Spleen (tissue), 11 donors: ENCODE measurements at regions not wholly inside any gene's neighbourhood (a gene's known extent, or its start where the extent isn't known, plus 50 kb on each side); places are given as distances from the start of the nearest gene placed in this dataset.

Source experiments
- DNase-seq: peaks from one replicate; pipeline ENCODE4 v3.0.0-alpha.2; 2020
- H3K27ac ChIP-seq, 8 donors: fragments of 200-600 bp; sonication (generic) in 7 of 8; 1 replicate in 4 of 8; 2 replicates in 4 of 8; pipeline versions ENCODE4 v1.5.0 to v1.8.0; 2016 to 2021; ENCODE audit warnings: inconsistent platforms in 4 of 8, mild to moderate bottlenecking in 4 of 8, moderate library complexity in 1 of 8
- H3K27me3 ChIP-seq, 7 donors: fragments of 200-600 bp; sonication (generic) in 6 of 7; replicated peaks in 1 of 7; 1 replicate in 4 of 7; 2 replicates in 3 of 7; pipeline versions ENCODE4 v1.5.0 to v1.8.0; 2016 to 2021; ENCODE audit warnings: inconsistent platforms in 3 of 7, mild to moderate bottlenecking in 1 of 7
- H3K36me3 ChIP-seq, 6 donors: fragments of 200-600 bp; sonication (generic) in 5 of 6; 1 replicate in 4 of 6; 2 replicates in 2 of 6; pipeline versions ENCODE4 v1.5.0 to v1.8.0; 2016 to 2021; ENCODE audit warnings: inconsistent platforms in 2 of 6
- H3K4me1 ChIP-seq, 6 donors: fragments of 200-600 bp; sonication (generic) in 5 of 6; 1 replicate in 3 of 6; 2 replicates in 3 of 6; pipeline versions ENCODE4 v1.5.0 to v1.8.0; 2016 to 2021; ENCODE audit warnings: inconsistent platforms in 3 of 6
- H3K4me3 ChIP-seq, 8 donors: fragments of 200-600 bp; sonication (generic) in 7 of 8; 1 replicate in 4 of 8; 2 replicates in 4 of 8; pipeline versions ENCODE4 v1.5.0 to v1.8.0; 2016 to 2021; ENCODE audit warnings: inconsistent platforms in 4 of 8, mild to moderate bottlenecking in 4 of 8, moderate library complexity in 2 of 8
- H3K9me3 ChIP-seq, 8 donors: fragments of 200-600 bp; sonication (generic) in 7 of 8; 1 replicate in 4 of 8; 2 replicates in 4 of 8; pipeline versions ENCODE4 v1.5.0 to v1.8.0; 2016 to 2021; ENCODE audit warnings: inconsistent platforms in 4 of 8
- POLR2A ChIP-seq, 3 donors: fragments of 450-650 bp; IDR thresholded peaks; one replicate each; pipeline ENCODE4 v1.5.1; 2017; ENCODE audit warnings: antibody characterized with exemption in 3 of 3, mild to moderate bottlenecking in 1 of 3
- POLR2AphosphoS5 ChIP-seq, 3 donors: sonication (generic); formaldehyde crosslinking; IDR thresholded peaks; one replicate each; pipeline ENCODE4 v1.5.1; 2017; ENCODE audit warnings: antibody characterized with exemption in 3 of 3
- WGBS, 5 donors: extraction: QIAGEN DNeasy Blood & Tissue Kit in 3 of 5; methylation state at CpG; one replicate each; pipeline versions ENCODE4 v1.1.5 to v1.1.7; 2013 to 2018; 5-methylcytosine and 5-hydroxymethylcytosine counted together
- intact Hi-C: fragments of 100-400 bp; cut with DNase I; formaldehyde crosslinking; loops from one replicate; pipeline ENCODE4 v1.15.0; 2023; ENCODE audit warnings: low total_unique reads
- TF ChIP-seq, protein P1 (sequence below), 11 experiments: fragments of 200-600 bp in 7 of 11; fragments of 450-650 bp in 4 of 11; sonication (generic) in 4 of 11; IDR thresholded peaks in 8 of 11; conservative IDR thresholded peaks in 3 of 11; 1 replicate in 7 of 11; 2 replicates in 4 of 11; pipeline versions ENCODE4 v1.4.0 to v1.8.0; 2016 to 2021; ENCODE audit warnings: antibody characterized with exemption in 11 of 11, inconsistent platforms in 4 of 11, mild to moderate bottlenecking in 1 of 11
- donor health status: healthy with polysubstance abuse.
- donor health status: DM: no; HTN: no; CAD: no; lungs with moderate emphysema.
- donor health status: DM: no; HTN: no; CAD: no.
- donor health status: Bipolar disorder and iron deficiency.
- donor health status: healthy.
- donor health status: DM: no; HTN: no; CAD: no.
- donor health status: DM: yes; HTN: yes; CAD: no.

DNA sequence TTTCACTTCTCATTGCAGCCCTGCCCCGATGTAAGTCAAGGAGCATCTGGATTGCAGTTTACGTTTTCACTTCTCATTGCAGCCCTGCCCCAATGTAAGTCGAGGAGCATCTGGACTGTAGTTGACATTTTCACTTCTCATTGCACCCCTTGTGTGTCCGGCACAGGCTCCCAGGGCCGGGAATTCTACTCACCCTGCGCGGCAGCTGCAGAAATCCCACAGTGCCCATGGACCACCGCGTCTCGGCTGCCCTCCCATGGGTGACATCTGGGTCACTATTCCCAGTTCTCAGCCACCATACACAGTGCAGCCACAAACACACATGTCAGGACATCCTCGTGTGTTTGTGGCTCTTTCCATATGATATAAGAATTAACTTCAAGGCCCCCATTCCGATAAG, 378.5 kb downstream of the ADGRD1 start:
- TF ChIP-seq, protein P1, sequence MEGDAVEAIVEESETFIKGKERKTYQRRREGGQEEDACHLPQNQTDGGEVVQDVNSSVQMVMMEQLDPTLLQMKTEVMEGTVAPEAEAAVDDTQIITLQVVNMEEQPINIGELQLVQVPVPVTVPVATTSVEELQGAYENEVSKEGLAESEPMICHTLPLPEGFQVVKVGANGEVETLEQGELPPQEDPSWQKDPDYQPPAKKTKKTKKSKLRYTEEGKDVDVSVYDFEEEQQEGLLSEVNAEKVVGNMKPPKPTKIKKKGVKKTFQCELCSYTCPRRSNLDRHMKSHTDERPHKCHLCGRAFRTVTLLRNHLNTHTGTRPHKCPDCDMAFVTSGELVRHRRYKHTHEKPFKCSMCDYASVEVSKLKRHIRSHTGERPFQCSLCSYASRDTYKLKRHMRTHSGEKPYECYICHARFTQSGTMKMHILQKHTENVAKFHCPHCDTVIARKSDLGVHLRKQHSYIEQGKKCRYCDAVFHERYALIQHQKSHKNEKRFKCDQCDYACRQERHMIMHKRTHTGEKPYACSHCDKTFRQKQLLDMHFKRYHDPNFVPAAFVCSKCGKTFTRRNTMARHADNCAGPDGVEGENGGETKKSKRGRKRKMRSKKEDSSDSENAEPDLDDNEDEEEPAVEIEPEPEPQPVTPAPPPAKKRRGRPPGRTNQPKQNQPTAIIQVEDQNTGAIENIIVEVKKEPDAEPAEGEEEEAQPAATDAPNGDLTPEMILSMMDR (IDR thresholded peaks at IDR 0.05 in 8 of 11, conservative IDR thresholded peaks at IDR 0.05 in 3 of 11), result no peak
- TF ChIP-seq POLR2A (IDR thresholded peaks at IDR 0.05), result no peak
- TF ChIP-seq POLR2AphosphoS5 (IDR thresholded peaks at IDR 0.05), result no peak
- DNase-seq, result no peak
- Histone ChIP-seq H3K4me3 (no peak overlapping the region), H3K4me1 (no peaks in the 10 kb centered on the region), H3K9me3 (peaks cover 0 to 6% (median 0%) of the 10 kb centered on the region in 8 donors), H3K27ac (no peak overlapping the region), H3K27me3 (peaks cover 0 to 12% (median 0%) of the 10 kb centered on the region in 7 donors), H3K36me3 (no peaks in the 10 kb centered on the region)
- 71 to 86% (median 81%) methylated on average over 12 of the region's 12 CpGs for WGBS, 5 donors
- intact Hi-C loops, result no loop called here

DNA sequence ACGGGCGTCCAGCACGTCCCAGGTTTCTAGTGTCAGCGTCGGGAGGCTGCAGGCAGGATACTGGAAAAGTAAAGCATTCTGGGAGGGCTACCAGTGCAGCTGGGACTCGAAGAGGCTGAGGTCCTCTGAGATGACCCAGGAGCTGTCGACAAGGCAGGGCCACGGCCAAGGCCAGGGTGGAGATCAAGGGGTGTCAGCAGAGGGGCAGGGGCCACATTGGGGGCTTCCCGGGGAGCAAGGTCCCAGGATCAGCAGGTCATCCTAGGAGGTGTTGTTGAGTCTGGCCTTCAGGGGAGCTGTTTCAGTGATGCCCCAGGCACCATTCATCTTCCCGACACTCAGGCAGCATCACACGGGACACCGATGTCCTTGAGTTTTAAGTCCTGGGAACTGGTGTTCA, 377.8 kb upstream of the SFSWAP start:
- intact Hi-C loops, result no loop called here
- Histone ChIP-seq H3K27me3 (peaks cover 0 to 6% (median 0%) of the 10 kb centered on the region in 7 donors), H3K27ac (no peak overlapping the region), H3K9me3 (peaks cover 0 to 6% (median 0%) of the 10 kb centered on the region in 8 donors), H3K36me3 (no peaks in the 10 kb centered on the region), H3K4me1 (no peaks in the 10 kb centered on the region), H3K4me3 (no peak overlapping the region)
- TF ChIP-seq, protein P1 (IDR thresholded peaks at IDR 0.05 in 8 of 11, conservative IDR thresholded peaks at IDR 0.05 in 3 of 11), result no peak
- TF ChIP-seq POLR2A (IDR thresholded peaks at IDR 0.05), result no peak
- no peak for TF ChIP-seq POLR2AphosphoS5 (IDR thresholded peaks at IDR 0.05)
- DNase-seq, result no peak
- WGBS, 5 donors, result 74 to 86% (median 77%) methylated on average over 11 to 12 of the region's 12 CpGs

DNA sequence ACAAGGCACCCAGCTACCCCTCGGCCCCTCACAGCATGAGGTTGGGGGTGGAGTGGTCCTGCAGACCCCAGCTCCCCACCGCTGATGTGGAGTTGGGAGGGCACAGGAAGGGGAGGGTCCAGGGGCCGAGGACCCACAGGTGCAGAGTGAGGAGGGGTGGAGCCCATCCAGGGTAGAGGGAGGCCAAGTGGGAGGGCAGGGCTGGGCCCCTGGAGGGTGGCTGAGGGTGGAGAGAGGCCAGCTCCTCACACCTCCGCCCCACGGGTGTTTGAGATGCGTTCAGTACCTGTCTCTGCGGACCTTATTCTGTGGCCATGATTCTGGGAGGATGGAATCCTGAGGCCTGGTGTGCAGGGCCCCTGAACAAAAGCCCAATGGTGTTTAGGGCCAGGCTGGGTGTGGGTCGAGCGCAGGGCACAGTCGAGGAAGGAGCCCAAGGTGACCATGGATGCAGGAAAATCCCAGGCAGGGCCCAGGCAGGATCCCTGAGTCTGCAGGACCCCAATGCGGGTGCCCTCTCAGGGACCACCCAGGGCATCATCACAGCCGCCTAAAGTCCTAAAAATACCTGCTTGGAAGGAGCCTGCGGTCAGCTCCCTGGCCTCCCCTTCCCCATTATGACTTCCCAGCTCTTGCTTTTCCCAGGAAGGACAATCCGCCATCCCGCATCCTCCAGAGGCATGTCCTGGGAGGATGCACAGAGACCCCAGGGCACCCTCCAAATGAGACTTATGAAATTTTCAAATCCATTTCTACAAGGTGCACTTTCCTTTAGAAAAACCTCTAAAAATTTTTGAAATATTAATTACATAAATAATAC, 377.1 kb upstream of the SFSWAP start:
- DNase-seq, result no peak
- 84 to 90% (median 89%) methylated on average over 6 to 15 of the region's 15 CpGs for WGBS, 5 donors
- peaks cover 0 to 6% (median 0%) of the 10 kb centered on the region in 7 donors for H3K27me3 ChIP-seq

DNA sequence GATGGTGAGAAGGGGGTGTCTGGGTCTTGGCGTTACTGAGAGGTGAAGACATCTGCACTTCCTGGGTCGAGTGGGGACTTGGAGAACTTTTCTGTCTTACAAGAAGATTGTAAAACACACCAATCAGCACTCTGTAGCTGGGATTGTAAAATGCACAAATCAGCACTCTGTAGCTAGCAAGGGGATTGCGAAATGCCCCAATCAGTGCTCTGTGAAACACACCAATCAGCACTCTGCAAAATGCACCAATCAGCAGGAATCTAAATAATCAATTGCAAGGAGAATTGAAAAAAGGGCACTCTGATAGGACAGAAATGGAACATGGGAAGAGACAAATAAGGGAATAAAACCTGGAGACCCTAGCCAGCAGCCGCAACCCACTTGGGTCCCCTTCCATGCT, 376.1 kb upstream of the SFSWAP start:
- H3K4me3 ChIP-seq, result no peak overlapping the region
- no peak for DNase-seq
- peaks cover 0 to 6% (median 0%) of the 10 kb centered on the region in 7 donors for H3K27me3 ChIP-seq
- H3K9me3 ChIP-seq, result peaks cover 0 to 6% (median 0%) of the 10 kb centered on the region in 8 donors
- WGBS, 5 donors, result 51 to 78% (median 63%) methylated on average over 4 of the region's 4 CpGs
- H3K27ac ChIP-seq, result no peak overlapping the region
- intact Hi-C loops, result no loop called here
- H3K4me1 ChIP-seq, result no peaks in the 10 kb centered on the region
- H3K36me3 ChIP-seq, result no peaks in the 10 kb centered on the region
- no peak for TF ChIP-seq POLR2A (IDR thresholded peaks at IDR 0.05)

More for the DNA sequence above, 377.1 kb upstream of the SFSWAP start:
- Histone ChIP-seq H3K4me3 (no peak overlapping the region), H3K4me1 (no peaks in the 10 kb centered on the region), H3K36me3 (no peaks in the 10 kb centered on the region), H3K9me3 (peaks cover 0 to 6% (median 0%) of the 10 kb centered on the region in 8 donors), H3K27ac (no peak overlapping the region)
- TF ChIP-seq POLR2AphosphoS5 (IDR thresholded peaks at IDR 0.05) (no peak), POLR2A (IDR thresholded peaks at IDR 0.05) (no peak)
- TF ChIP-seq, protein P1 (IDR thresholded peaks at IDR 0.05 in 8 of 11, conservative IDR thresholded peaks at IDR 0.05 in 3 of 11), result no peak
- intact Hi-C loops, result no loop called here
